Thyroid gland (tissue), 4 donors: ENCODE measurements at regions not wholly inside any gene's neighbourhood (a gene's known extent, or its start where the extent isn't known, plus 50 kb on each side); places are given as distances from the start of the nearest gene placed in this dataset.

Experiments
- POLR2A ChIP-seq, 2 donors: fragments of 450-650 bp; IDR thresholded peaks; one replicate each; pipeline ENCODE4 v1.6.1; 2017; ENCODE audit warnings: antibody characterized with exemption in 2 of 2, mild to moderate bottlenecking in 2 of 2, moderate library complexity in 1 of 2
- TF ChIP-seq, protein P1 (sequence below), 6 experiments: fragments of 200-600 bp in 3 of 6; fragments of 450-650 bp in 3 of 6; sonication (generic) in 3 of 6; IDR thresholded peaks; one replicate each; pipeline ENCODE4 v1.5.1; 2016 to 2019; ENCODE audit warnings: antibody characterized with exemption in 6 of 6, mild to moderate bottlenecking in 2 of 6, inconsistent platforms in 1 of 6, moderate library complexity in 1 of 6

DNA sequence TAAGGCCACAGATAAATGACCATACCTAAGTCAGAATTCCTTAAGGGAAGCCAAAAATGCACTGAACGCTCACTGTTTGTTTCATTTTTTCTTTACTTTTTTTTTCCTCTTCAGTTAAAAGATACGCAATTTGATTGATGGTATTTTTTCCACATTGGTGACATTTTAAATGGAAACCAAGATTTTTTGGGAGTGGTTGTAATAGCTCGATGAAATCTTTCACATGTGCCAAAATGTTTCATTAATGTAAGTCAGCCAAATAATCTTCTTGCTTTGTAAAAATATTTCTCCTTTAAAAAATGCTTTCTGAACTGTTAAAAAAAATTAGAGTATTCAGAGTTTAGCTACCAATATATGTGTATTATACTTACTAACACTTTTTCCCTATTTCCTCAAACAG lies 339.8 kb downstream of the ZEB2 start:
- TF ChIP-seq, protein P1, sequence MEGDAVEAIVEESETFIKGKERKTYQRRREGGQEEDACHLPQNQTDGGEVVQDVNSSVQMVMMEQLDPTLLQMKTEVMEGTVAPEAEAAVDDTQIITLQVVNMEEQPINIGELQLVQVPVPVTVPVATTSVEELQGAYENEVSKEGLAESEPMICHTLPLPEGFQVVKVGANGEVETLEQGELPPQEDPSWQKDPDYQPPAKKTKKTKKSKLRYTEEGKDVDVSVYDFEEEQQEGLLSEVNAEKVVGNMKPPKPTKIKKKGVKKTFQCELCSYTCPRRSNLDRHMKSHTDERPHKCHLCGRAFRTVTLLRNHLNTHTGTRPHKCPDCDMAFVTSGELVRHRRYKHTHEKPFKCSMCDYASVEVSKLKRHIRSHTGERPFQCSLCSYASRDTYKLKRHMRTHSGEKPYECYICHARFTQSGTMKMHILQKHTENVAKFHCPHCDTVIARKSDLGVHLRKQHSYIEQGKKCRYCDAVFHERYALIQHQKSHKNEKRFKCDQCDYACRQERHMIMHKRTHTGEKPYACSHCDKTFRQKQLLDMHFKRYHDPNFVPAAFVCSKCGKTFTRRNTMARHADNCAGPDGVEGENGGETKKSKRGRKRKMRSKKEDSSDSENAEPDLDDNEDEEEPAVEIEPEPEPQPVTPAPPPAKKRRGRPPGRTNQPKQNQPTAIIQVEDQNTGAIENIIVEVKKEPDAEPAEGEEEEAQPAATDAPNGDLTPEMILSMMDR (IDR thresholded peaks at IDR 0.05), result no peak
- no peak for TF ChIP-seq POLR2A (IDR thresholded peaks at IDR 0.05)
